ENCODE measurements at regions not wholly inside any gene's neighbourhood (a gene's known extent, or its start where the extent isn't known, plus 50 kb on each side); places are given as distances from the start of the nearest gene placed in this dataset.

DNA sequence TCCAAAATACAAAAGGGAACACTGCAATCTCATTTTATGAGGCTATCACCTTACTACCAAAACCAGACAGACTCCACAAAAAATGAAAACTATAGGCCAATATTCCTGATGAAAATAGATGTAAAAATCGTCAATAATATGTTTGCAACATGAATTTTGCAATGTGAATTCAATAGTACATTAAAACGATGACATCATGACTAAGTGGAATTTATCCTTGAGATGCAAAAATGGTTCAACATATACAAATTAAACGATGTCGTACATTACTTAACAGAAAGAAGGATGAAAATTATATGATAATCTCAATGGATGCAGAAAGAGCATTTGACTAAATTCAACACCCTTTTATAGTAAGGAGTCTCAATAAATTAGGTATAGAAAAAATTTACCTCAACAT is 123.0 kb downstream of the AREG start:
- TF ChIP-seq, protein P1, sequence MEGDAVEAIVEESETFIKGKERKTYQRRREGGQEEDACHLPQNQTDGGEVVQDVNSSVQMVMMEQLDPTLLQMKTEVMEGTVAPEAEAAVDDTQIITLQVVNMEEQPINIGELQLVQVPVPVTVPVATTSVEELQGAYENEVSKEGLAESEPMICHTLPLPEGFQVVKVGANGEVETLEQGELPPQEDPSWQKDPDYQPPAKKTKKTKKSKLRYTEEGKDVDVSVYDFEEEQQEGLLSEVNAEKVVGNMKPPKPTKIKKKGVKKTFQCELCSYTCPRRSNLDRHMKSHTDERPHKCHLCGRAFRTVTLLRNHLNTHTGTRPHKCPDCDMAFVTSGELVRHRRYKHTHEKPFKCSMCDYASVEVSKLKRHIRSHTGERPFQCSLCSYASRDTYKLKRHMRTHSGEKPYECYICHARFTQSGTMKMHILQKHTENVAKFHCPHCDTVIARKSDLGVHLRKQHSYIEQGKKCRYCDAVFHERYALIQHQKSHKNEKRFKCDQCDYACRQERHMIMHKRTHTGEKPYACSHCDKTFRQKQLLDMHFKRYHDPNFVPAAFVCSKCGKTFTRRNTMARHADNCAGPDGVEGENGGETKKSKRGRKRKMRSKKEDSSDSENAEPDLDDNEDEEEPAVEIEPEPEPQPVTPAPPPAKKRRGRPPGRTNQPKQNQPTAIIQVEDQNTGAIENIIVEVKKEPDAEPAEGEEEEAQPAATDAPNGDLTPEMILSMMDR (IDR thresholded peaks at IDR 0.05): no peak
- no peak for TF ChIP-seq ESRRA (CRISPR knock-in tag; IDR thresholded peaks at IDR 0.05; ENCODE audit: borderline replicate concordance)
- TF ChIP-seq FOXK1 (CRISPR knock-in tag; IDR thresholded peaks at IDR 0.05): no peak
- no peak for TF ChIP-seq NFYB (CRISPR knock-in tag; conservative IDR thresholded peaks at IDR 0.05; ENCODE audit: low read depth)
- no peak for TF ChIP-seq CREB1 (CRISPR knock-in tag; IDR thresholded peaks at IDR 0.05)
- TF ChIP-seq NR2C2 (CRISPR knock-in tag; IDR thresholded peaks at IDR 0.05): no peak
- TF ChIP-seq TCF7 (CRISPR knock-in tag; IDR thresholded peaks at IDR 0.05; ENCODE audit: low read depth): no peak
- TF ChIP-seq, protein P2, sequence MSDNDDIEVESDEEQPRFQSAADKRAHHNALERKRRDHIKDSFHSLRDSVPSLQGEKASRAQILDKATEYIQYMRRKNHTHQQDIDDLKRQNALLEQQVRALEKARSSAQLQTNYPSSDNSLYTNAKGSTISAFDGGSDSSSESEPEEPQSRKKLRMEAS (CRISPR knock-in tag; IDR thresholded peaks at IDR 0.05): no peak
- no peak for TF ChIP-seq RORB (CRISPR knock-in tag; IDR thresholded peaks at IDR 0.05)
- no peak for TF ChIP-seq SP1 (CRISPR knock-in tag; conservative IDR thresholded peaks at IDR 0.05)
